ENCODE measurements at regions not wholly inside any gene's neighbourhood (a gene's known extent, or its start where the extent isn't known, plus 50 kb on each side); places are given as distances from the start of the nearest gene placed in this dataset.

GRCh38 chr13:75013818-75014217 is 468.2 kb downstream of the TBC1D4 start:
- no peak for DNase-seq (ENCODE audit: low read depth)
- H3K4me3 ChIP-seq (ENCODE audit: low read depth, low read length) = no peak overlapping the region
- no peak for TF ChIP-seq CTCF (IDR thresholded peaks at IDR 0.05; ENCODE audit: insufficient read depth, low read length)

GRCh38 chr13:75010941-75011340 is 471.0 kb downstream of the TBC1D4 start:
- H3K4me3 ChIP-seq (ENCODE audit: low read depth, low read length) = no peak overlapping the region
- no peak for DNase-seq (ENCODE audit: low read depth)
- no peak for TF ChIP-seq CTCF (IDR thresholded peaks at IDR 0.05; ENCODE audit: insufficient read depth, low read length)

- no peak for TF ChIP-seq CTCF (IDR thresholded peaks at IDR 0.05; ENCODE audit: insufficient read depth, low read length)
- no peak overlapping the region for H3K4me3 ChIP-seq (ENCODE audit: low read depth, low read length)
- no peak for DNase-seq (ENCODE audit: low read depth)
Observed at GRCh38 chr13:75008926-75009325, 473.0 kb downstream of the TBC1D4 start.

GRCh38 chr13:74990992-74991391 is 491.0 kb downstream of the TBC1D4 start:
- TF ChIP-seq CTCF (IDR thresholded peaks at IDR 0.05; ENCODE audit: insufficient read depth, low read length) = no peak
- no peak overlapping the region for H3K4me3 ChIP-seq (ENCODE audit: low read depth, low read length)
- DNase-seq (ENCODE audit: low read depth) = no peak

GRCh38 chr13:74987124-74987690 is 494.8 kb downstream of the TBC1D4 start:
- TF ChIP-seq CTCF (IDR thresholded peaks at IDR 0.05; ENCODE audit: insufficient read depth, low read length) = no peak
- H3K4me3 ChIP-seq (ENCODE audit: low read depth, low read length) = no peak overlapping the region
- no peak for DNase-seq (ENCODE audit: low read depth)

- TF ChIP-seq CTCF (IDR thresholded peaks at IDR 0.05; ENCODE audit: insufficient read depth, low read length) = no peak
- no peak for DNase-seq (ENCODE audit: low read depth)
- H3K4me3 ChIP-seq (ENCODE audit: low read depth, low read length) = no peak overlapping the region
Observed at GRCh38 chr13:74986609-74987008, 495.4 kb downstream of the TBC1D4 start.

- TF ChIP-seq CTCF (IDR thresholded peaks at IDR 0.05; ENCODE audit: insufficient read depth, low read length) = no peak
- no peak for DNase-seq (ENCODE audit: low read depth)
- H3K4me3 ChIP-seq (ENCODE audit: low read depth, low read length) = no peak overlapping the region
Observed at GRCh38 chr13:74979703-74980102, 502.3 kb downstream of the TBC1D4 start.
